H1 (cell line): ENCODE measurements at regions not wholly inside any gene's neighbourhood (a gene's known extent, or its start where the extent isn't known, plus 50 kb on each side); places are given as distances from the start of the nearest gene placed in this dataset.
A peak's percentile ranks its signal among the peaks of the same experiment; 100 is the strongest.
"Not testable (repeated sequence)": the region's sequence is repeated elsewhere in the genome, so short reads cannot be mapped to it uniquely, and the experiment has no call there.

Experiments used
- CTCF ChIA-PET: fragments of 300-600 bp; sonication (Branson Sonifier 250); formaldehyde crosslinking; loops from one replicate; lab custom pipeline; 2021; ENCODE audit not compliant: partially characterized antibody; lab: Charles Lee
- POLR2A ChIA-PET: fragments of 300-600 bp; sonication (Branson Sonifier 250); formaldehyde crosslinking; loops from one replicate; lab custom pipeline; 2021; ENCODE audit warnings: inconsistent platforms; ENCODE audit not compliant: partially characterized antibody; lab: Charles Lee
- DNase-seq, 2 experiments: peaks; one replicate each; pipeline versions ENCODE4 v3.0.0 to v3.0.0-alpha.2; 2010 to 2022; ENCODE audit warnings: low spot score in 2 of 2, low read depth in 1 of 2, mixed read lengths in 1 of 2
- FAIRE-seq: peaks from 2 replicates; lab custom pipeline; 2011; peaks lifted over from hg19 to GRCh38; lab: Jason Lieb, UNC
- H2AFZ ChIP-seq: 2 replicates; pipeline ENCODE4 v1.8.1; 2012; ENCODE audit warnings: low read length, inconsistent platforms
- H2AK5ac ChIP-seq: 2 replicates; pipeline ENCODE4 v1.6.1; 2013; ENCODE audit warnings: low read depth, low read length
- H2BK120ac ChIP-seq: replicated peaks from 2 replicates; pipeline ENCODE3; 2013; ENCODE audit warnings: low read depth, low read length, inconsistent platforms
- H2BK12ac ChIP-seq: 2 replicates; pipeline ENCODE4 v1.6.1; 2013; ENCODE audit warnings: low read depth, low read length
- H2BK15ac ChIP-seq: 2 replicates; pipeline ENCODE4 v1.6.1; 2013; ENCODE audit warnings: low read length
- H2BK20ac ChIP-seq: 2 replicates; pipeline ENCODE4 v1.6.1; 2013; ENCODE audit warnings: low read length
- H2BK5ac ChIP-seq: 2 replicates; pipeline ENCODE4 v1.6.1; 2013; ENCODE audit warnings: low read depth, low read length
- H3K14ac ChIP-seq: 2 replicates; pipeline ENCODE4 v1.6.1; 2013; ENCODE audit warnings: inconsistent platforms; ENCODE audit not compliant: insufficient read length
- H3K18ac ChIP-seq: 2 replicates; pipeline ENCODE4 v1.6.1; 2013; ENCODE audit warnings: low read length; ENCODE audit errors: extremely low read depth
- H3K23ac ChIP-seq: 2 replicates; pipeline ENCODE4 v1.6.1; 2013; ENCODE audit warnings: inconsistent platforms; ENCODE audit not compliant: insufficient read length
- H3K23me2 ChIP-seq: 2 replicates; pipeline ENCODE4 v1.6.1; 2013; ENCODE audit warnings: low read depth, low read length
- H3K27ac ChIP-seq: 2 replicates; pipeline ENCODE4 v1.6.1; 2011; ENCODE audit warnings: low read depth, low read length, inconsistent platforms
- H3K27me3 ChIP-seq, 4 experiments: replicated peaks in 1 of 4; 1 replicate in 1 of 4; 2 replicates in 3 of 4; pipeline versions ENCODE4 v1.6.1 to v1.8.1; 2011 to 2013; ENCODE audit warnings: low read length in 3 of 4, mild to moderate bottlenecking in 3 of 4, inconsistent platforms in 2 of 4, mixed read lengths in 2 of 4, moderate library complexity in 1 of 4; ENCODE audit not compliant: control insufficient read depth in 3 of 4, insufficient read depth in 3 of 4; ENCODE audit errors: extremely low read depth in 1 of 4
- H3K36me3 ChIP-seq, 4 experiments: 2 replicates each; pipeline versions ENCODE4 v1.6.1 to v1.8.1; 2011 to 2013; ENCODE audit warnings: mild to moderate bottlenecking in 4 of 4, low read length in 3 of 4, moderate library complexity in 2 of 4, control low read depth in 1 of 4, inconsistent platforms in 1 of 4; ENCODE audit not compliant: insufficient read depth in 4 of 4, control insufficient read depth in 2 of 4
- H3K4ac ChIP-seq: replicated peaks from 2 replicates; pipeline ENCODE3; 2013; ENCODE audit warnings: low read length, low read depth, mixed read lengths, inconsistent platforms; ENCODE audit not compliant: insufficient read length
- H3K4me1 ChIP-seq, 4 experiments: replicated peaks in 1 of 4; 1 replicate in 1 of 4; 2 replicates in 3 of 4; pipeline versions ENCODE4 v1.6.1 to v1.8.1; 2011 to 2013; ENCODE audit warnings: low read length in 3 of 4, inconsistent platforms in 2 of 4, mixed read lengths in 1 of 4; ENCODE audit not compliant: insufficient read depth in 4 of 4, control insufficient read depth in 3 of 4
- H3K4me2 ChIP-seq, 2 experiments: 2 replicates each; pipeline versions ENCODE4 v1.6.1 to v1.8.1; 2011 to 2013; ENCODE audit warnings: low read depth in 2 of 2, low read length in 2 of 2, control low read depth in 1 of 2, inconsistent platforms in 1 of 2, mild to moderate bottlenecking in 1 of 2; ENCODE audit not compliant: insufficient read depth in 1 of 2
- H3K4me3 ChIP-seq, 4 experiments: fragments of 200-600, 300-600 bp in 1 of 4; sonication (generic), shearing (Covaris generic), sonication (Bioruptor Twin) in 1 of 4; 2 replicates each; pipeline versions ENCODE4 v1.5.1 to v1.8.1; 2011 to 2016; ENCODE audit warnings: low read length in 4 of 4, low read depth in 3 of 4, control low read depth in 2 of 4, inconsistent platforms in 2 of 4, mild to moderate bottlenecking in 2 of 4, mixed read lengths in 1 of 4, moderate library complexity in 1 of 4; ENCODE audit not compliant: insufficient read depth in 2 of 4; ENCODE audit errors: extremely low read depth in 1 of 4
- H3K56ac ChIP-seq: replicated peaks from 2 replicates; pipeline ENCODE3; 2013; ENCODE audit warnings: low read depth, mild to moderate bottlenecking, mixed read lengths, low read length, inconsistent platforms; ENCODE audit not compliant: insufficient read length
- H3K79me1 ChIP-seq: 2 replicates; pipeline ENCODE4 v1.6.1; 2013; ENCODE audit warnings: low read depth, low read length, control low read depth
- H3K79me2 ChIP-seq, 2 experiments: 2 replicates each; pipeline versions ENCODE4 v1.6.1 to v1.8.1; 2012 to 2013; ENCODE audit warnings: low read length in 2 of 2, mild to moderate bottlenecking in 2 of 2, inconsistent platforms in 1 of 2; ENCODE audit not compliant: insufficient read depth in 2 of 2, control insufficient read depth in 1 of 2
- H3K9ac ChIP-seq, 4 experiments: replicated peaks in 1 of 4; 1 replicate in 1 of 4; 2 replicates in 3 of 4; pipeline versions ENCODE4 v1.6.1 to v1.8.1; 2011 to 2013; ENCODE audit warnings: low read depth in 3 of 4, low read length in 3 of 4, control low read depth in 2 of 4, mild to moderate bottlenecking in 2 of 4, moderate library complexity in 2 of 4, inconsistent platforms in 1 of 4; ENCODE audit errors: extremely low read depth in 1 of 4
- H3K9me3 ChIP-seq, 2 experiments: 2 replicates each; pipeline versions ENCODE4 v1.6.1 to v1.8.1; 2012 to 2013; ENCODE audit warnings: mild to moderate bottlenecking in 2 of 2, moderate library complexity in 2 of 2, control low read depth in 1 of 2, inconsistent platforms in 1 of 2, low read depth in 1 of 2, low read length in 1 of 2, mixed read lengths in 1 of 2; ENCODE audit not compliant: insufficient read depth in 2 of 2
- H4K20me1 ChIP-seq, 2 experiments: replicated peaks in 1 of 2; 2 replicates each; pipeline versions ENCODE3 to v1.8.1; 2011 to 2013; ENCODE audit warnings: inconsistent platforms in 2 of 2, low read length in 2 of 2, mild to moderate bottlenecking in 1 of 2; ENCODE audit not compliant: insufficient read depth in 2 of 2, control insufficient read depth in 1 of 2
- H4K5ac ChIP-seq: 2 replicates; pipeline ENCODE4 v1.6.1; 2013; ENCODE audit warnings: low read length, low read depth, mixed read lengths, inconsistent platforms; ENCODE audit not compliant: insufficient read length
- H4K8ac ChIP-seq: 2 replicates; pipeline ENCODE4 v1.8.0; 2013; ENCODE audit warnings: mild to moderate bottlenecking, moderate library complexity, low read length, inconsistent platforms; ENCODE audit not compliant: insufficient read depth; ENCODE audit errors: extremely low read depth
- H4K91ac ChIP-seq: replicated peaks from 2 replicates; pipeline ENCODE3; 2013; ENCODE audit warnings: low read length, mixed read lengths, inconsistent platforms; ENCODE audit not compliant: insufficient read length
- POLR2A ChIP-seq, 2 experiments: IDR thresholded peaks; 1 replicate in 1 of 2; 2 replicates in 1 of 2; pipeline ENCODE4 v1.6.1; 2011; ENCODE audit warnings: low read depth in 2 of 2, low read length in 2 of 2, mild to moderate bottlenecking in 2 of 2; ENCODE audit errors: control extremely low read depth in 1 of 2
- POLR2AphosphoS5 ChIP-seq: IDR thresholded peaks from 2 replicates; pipeline ENCODE4 v1.6.1; 2011; ENCODE audit warnings: low read depth, low read length
- TAF1 ChIP-seq: IDR thresholded peaks from 2 replicates; pipeline ENCODE4 v1.6.1; 2011; ENCODE audit warnings: mild to moderate bottlenecking, low read depth, low read length
- TBP ChIP-seq: IDR thresholded peaks from 2 replicates; pipeline ENCODE4 v1.6.1; 2011; ENCODE audit warnings: low read depth, low read length, improper control_type of control experiment
- WGBS, 2 experiments: shearing (Covaris generic) in 1 of 2; methylation state at CpG; one replicate each; pipeline versions ENCODE4 v1.1.6 to v1.1.7; 2013 to 2015; ENCODE audit warnings: low lambda C conversion rate in 2 of 2, mixed read lengths in 2 of 2, inconsistent platforms in 1 of 2, low coverage in 1 of 2, missing lambda C conversion rate in 1 of 2; ENCODE audit not compliant: insufficient replicate concordance in 2 of 2, insufficient coverage in 1 of 2, insufficient read length in 1 of 2; ENCODE audit errors: extremely low coverage in 1 of 2, missing lambda C conversion rate in 1 of 2; 5-methylcytosine and 5-hydroxymethylcytosine counted together

- Histone ChIP-seq H3K4me2 (peak overlapping the region; percentile 95 to 96), H4K5ac (peak overlapping the region; percentile 80), H3K18ac (peak overlapping the region; percentile 83; the same call in 1 of the 2 replicates), H2BK5ac (peak overlapping the region; percentile 78; the same call in 1 of the 2 replicates), H3K36me3 (peaks cover 6 to 21% (median 8%) of the 10 kb centered on the region in 4 experiments), H3K9ac (peak overlapping the region; percentile 34 to 91 (median 70)), H3K4me3 (peak overlapping the region; percentile 62 to 87 (median 72)), H3K27ac (peak overlapping the region; percentile 88; the same call in 1 of the 2 replicates), H3K4me1 (peaks cover 8 to 16% (median 14%) of the 10 kb centered on the region in 4 experiments), H3K79me2 (peaks cover 3 to 58% of the 10 kb centered on the region in 2 experiments; a peak in 3 of 4 replicates)
- H2BK120ac ChIP-seq, H2AK5ac ChIP-seq, H3K14ac ChIP-seq, H4K91ac ChIP-seq, H4K20me1 ChIP-seq, H2BK12ac ChIP-seq, H3K23me2 ChIP-seq, H3K9me3 ChIP-seq, H3K27me3 ChIP-seq, H3K56ac ChIP-seq, H3K79me1 ChIP-seq, H4K8ac ChIP-seq, H3K4ac ChIP-seq, H2BK20ac ChIP-seq, FAIRE-seq, H3K23ac ChIP-seq, H2AFZ ChIP-seq, H2BK15ac ChIP-seq: not testable (repeated sequence)
- ChIA-PET POLR2A (interaction anchor here (1.1 to 4.1 kb wide), 10 partner anchors 10 to 283 kb away, joined by 3 to 168 read pairs (median 6); partner anchors contain the start of gene INTS6), CTCF (interaction anchor here (1.3 kb wide), 1 partner anchor 21 kb away, joined by 5 read pairs; no protein-coding TSS in a partner anchor)
- DNase-seq = peak in 1 of 2 experiments; percentile 63
- 2% methylated on average over 10 of the region's 15 CpGs; no CpG with 5 or more reads in 1 of the 2 experiments for WGBS, 2 experiments
- TF ChIP-seq POLR2A (IDR thresholded peaks at IDR 0.05; ENCODE audit: control extremely low read depth in 1 of 2, low read depth in 2 of 2, low read length in 2 of 2) (peak in 1 of 2 experiments; percentile 67; a peak in 1 of 3 replicates), TBP (peak; percentile 48; the same call in 1 of the 2 replicates), TAF1 (peak; percentile 47), POLR2AphosphoS5 (peak; percentile 71)
Observed at GRCh38 chr13:51170128-51170497, 52.1 kb upstream of the FAM124A start.
